ENCODE measurements at regions not wholly inside any gene's neighbourhood (a gene's known extent, or its start where the extent isn't known, plus 50 kb on each side); places are given as distances from the start of the nearest gene placed in this dataset.

DNA sequence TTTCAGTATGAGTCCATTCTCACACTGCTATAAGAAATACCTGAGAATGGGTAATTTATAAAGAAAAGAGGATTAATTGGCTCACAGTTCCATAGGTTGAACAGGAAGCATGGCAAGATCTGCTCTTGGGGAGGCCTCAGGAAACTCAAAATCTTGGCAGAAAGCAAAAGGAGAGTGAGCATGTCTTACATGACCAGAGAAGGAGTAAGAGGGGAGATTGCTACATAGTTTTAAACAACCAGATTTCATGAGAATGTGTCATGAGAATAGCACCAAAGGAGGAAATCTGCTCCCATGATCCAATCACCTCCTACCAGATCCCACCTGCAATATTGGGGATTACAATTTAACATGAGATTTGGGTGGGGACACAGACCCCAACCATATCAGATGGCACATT, 672.4 kb downstream of the HTR1B start:
- no peak overlapping the region for H3K27ac ChIP-seq (ENCODE audit: low read depth, low read length)
- no peak overlapping the region for H3K4me3 ChIP-seq (ENCODE audit: low read depth, low read length)
- H3K9me3 ChIP-seq (ENCODE audit: control insufficient read depth, insufficient read depth, low read length): peaks cover 7% of the 10 kb centered on the region; the same call in 1 of the 2 replicates
- ChIA-PET POLR2A (no interaction called here), CTCF (no interaction called here)
- H3K27me3 ChIP-seq (ENCODE audit: control insufficient read depth, insufficient read depth, low read length): no peaks in the 10 kb centered on the region
- TF ChIP-seq, protein P1, sequence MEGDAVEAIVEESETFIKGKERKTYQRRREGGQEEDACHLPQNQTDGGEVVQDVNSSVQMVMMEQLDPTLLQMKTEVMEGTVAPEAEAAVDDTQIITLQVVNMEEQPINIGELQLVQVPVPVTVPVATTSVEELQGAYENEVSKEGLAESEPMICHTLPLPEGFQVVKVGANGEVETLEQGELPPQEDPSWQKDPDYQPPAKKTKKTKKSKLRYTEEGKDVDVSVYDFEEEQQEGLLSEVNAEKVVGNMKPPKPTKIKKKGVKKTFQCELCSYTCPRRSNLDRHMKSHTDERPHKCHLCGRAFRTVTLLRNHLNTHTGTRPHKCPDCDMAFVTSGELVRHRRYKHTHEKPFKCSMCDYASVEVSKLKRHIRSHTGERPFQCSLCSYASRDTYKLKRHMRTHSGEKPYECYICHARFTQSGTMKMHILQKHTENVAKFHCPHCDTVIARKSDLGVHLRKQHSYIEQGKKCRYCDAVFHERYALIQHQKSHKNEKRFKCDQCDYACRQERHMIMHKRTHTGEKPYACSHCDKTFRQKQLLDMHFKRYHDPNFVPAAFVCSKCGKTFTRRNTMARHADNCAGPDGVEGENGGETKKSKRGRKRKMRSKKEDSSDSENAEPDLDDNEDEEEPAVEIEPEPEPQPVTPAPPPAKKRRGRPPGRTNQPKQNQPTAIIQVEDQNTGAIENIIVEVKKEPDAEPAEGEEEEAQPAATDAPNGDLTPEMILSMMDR (IDR thresholded peaks at IDR 0.05; ENCODE audit: low read depth, low read length): no peak
- no peak for DNase-seq (ENCODE audit: low read depth, low spot score)

DNA sequence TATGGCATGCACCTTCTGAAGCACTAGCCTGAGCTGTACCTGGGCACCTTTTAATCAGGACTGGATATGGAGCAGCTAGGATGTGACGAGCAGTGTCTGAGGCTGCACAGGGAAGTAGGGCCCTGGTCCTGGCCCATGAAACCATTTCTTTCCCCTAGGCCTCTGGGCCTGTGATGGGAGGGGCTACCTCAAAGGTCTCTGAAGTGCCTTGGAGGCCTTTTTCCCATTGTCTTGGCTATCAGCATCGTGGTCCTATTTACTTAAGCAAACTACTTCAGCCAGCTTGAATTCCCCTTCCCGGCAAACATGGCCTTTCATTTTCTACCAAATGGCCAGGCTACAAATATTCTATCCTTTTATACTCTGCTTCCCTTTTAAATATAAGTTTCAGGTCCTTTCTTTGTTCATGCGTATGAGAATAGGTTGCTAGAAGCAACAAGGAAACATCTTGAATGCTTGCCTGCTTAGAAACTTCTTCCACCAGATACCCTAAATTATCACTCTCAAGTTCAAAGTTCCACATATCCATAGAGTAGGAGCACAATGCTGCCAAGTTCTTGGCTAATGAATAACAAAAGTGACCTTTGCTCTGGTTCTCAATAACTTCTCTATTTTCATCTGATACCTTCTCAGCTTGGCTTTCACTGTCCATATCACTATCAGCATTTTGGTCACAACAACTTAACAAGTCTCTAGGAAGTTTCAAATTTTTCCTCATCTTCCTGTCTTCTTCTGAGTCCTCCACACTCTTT, 673.1 kb downstream of the HTR1B start:
- CTCF ChIA-PET: no interaction called here

DNA sequence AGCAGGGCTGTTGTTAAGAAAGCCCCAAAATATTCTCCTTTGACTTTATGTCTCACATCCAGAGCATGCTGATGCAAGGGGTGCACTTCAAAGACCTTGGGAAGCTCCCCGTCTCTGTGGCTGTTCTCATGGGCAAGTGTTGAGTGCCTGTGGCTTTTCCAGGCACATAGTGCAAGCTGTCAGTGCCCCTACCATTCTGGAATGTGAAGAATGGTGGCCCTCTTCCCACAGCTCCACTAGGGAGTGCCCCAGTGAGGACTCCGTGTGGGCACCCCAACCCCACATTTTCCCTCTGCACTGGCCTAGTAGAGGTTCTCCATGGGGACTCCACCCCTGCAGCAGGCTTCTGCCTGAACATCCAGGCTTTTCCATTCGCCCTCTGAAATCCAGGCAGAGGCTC, 673.7 kb downstream of the HTR1B start:
- Histone ChIP-seq H3K27me3 (ENCODE audit: control insufficient read depth, insufficient read depth, low read length) (no peaks in the 10 kb centered on the region), H3K4me3 (ENCODE audit: low read depth, low read length) (no peak overlapping the region), H3K9me3 (ENCODE audit: control insufficient read depth, insufficient read depth, low read length) (peaks cover 7% of the 10 kb centered on the region; the same call in 1 of the 2 replicates), H3K27ac (ENCODE audit: low read depth, low read length) (no peak overlapping the region)
- CTCF ChIA-PET: no interaction called here
- DNase-seq (ENCODE audit: low read depth, low spot score): no peak
- TF ChIP-seq, protein P1 (IDR thresholded peaks at IDR 0.05; ENCODE audit: low read depth, low read length): no peak
- POLR2A ChIA-PET: no interaction called here

More for the DNA sequence above, 673.1 kb downstream of the HTR1B start:
- DNase-seq (ENCODE audit: low read depth, low spot score): no peak
- Histone ChIP-seq H3K27me3 (ENCODE audit: control insufficient read depth, insufficient read depth, low read length) (no peaks in the 10 kb centered on the region), H3K4me3 (ENCODE audit: low read depth, low read length) (no peak overlapping the region), H3K9me3 (ENCODE audit: control insufficient read depth, insufficient read depth, low read length) (peaks cover 7% of the 10 kb centered on the region; the same call in 1 of the 2 replicates), H3K27ac (ENCODE audit: low read depth, low read length) (no peak overlapping the region)
- TF ChIP-seq, protein P1 (IDR thresholded peaks at IDR 0.05; ENCODE audit: low read depth, low read length): no peak
- POLR2A ChIA-PET: no interaction called here

DNA sequence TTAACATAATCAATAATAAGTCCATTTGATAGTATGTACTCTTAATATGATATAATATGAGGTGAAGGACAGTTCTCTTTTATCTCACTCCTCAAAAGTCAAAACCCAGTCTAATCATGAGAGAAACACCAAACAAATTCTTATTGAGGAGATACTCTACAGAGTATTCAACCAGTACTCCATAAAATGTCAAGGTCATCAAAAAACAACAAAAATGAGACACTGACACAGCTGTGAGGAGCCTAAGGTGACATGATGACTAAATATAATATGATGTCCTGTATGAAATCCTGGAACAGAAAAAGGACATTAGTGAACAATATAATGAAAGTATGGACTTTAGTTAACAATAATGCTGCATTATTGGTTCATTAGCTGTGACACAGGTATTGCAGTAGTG, 675.1 kb downstream of the HTR1B start:
- H3K4me3 ChIP-seq (ENCODE audit: low read depth, low read length): no peak overlapping the region
- peaks cover 7% of the 10 kb centered on the region; the same call in 1 of the 2 replicates for H3K9me3 ChIP-seq (ENCODE audit: control insufficient read depth, insufficient read depth, low read length)
- ChIA-PET POLR2A (no interaction called here), CTCF (no interaction called here)
- no peaks in the 10 kb centered on the region for H3K27me3 ChIP-seq (ENCODE audit: control insufficient read depth, insufficient read depth, low read length)
- TF ChIP-seq, protein P1 (IDR thresholded peaks at IDR 0.05; ENCODE audit: low read depth, low read length): no peak
- H3K27ac ChIP-seq (ENCODE audit: low read depth, low read length): no peak overlapping the region
- no peak for DNase-seq (ENCODE audit: low read depth, low spot score)

DNA sequence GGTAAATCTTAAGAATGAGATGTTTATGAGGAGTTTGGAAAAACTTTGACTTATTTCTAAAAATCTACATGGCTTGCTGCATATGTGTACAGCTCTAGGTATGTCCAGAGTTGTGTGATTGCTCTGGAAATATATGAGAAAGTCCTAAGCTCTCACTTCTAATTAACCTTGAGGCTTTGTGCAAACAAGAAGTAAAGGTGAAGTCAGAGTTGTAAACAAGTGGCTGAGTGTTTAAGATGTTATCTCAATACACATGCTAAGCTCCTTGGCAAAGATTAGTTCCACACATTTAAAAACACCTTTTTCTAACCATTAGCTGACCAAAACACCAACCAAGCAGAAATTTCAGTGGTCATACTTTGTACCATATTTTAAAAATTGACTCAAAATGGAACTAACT, 684.2 kb downstream of the HTR1B start:
- H3K27ac ChIP-seq (ENCODE audit: low read depth, low read length): no peak overlapping the region
- DNase-seq (ENCODE audit: low read depth, low spot score): no peak
- H3K9me3 ChIP-seq (ENCODE audit: control insufficient read depth, insufficient read depth, low read length): no peaks in the 10 kb centered on the region
- H3K4me3 ChIP-seq (ENCODE audit: low read depth, low read length): no peak overlapping the region
- POLR2A ChIA-PET: no interaction called here
- CTCF ChIA-PET: interaction anchor here (1.4 kb wide), 1 partner anchor 886 kb away, joined by 3 read pairs; no protein-coding TSS in a partner anchor
- no peaks in the 10 kb centered on the region for H3K27me3 ChIP-seq (ENCODE audit: control insufficient read depth, insufficient read depth, low read length)
- TF ChIP-seq, protein P1 (IDR thresholded peaks at IDR 0.05; ENCODE audit: low read depth, low read length): no peak
